GM12891 (cell line): ENCODE measurements at regions not wholly inside any gene's neighbourhood (a gene's known extent, or its start where the extent isn't known, plus 50 kb on each side); places are given as distances from the start of the nearest gene placed in this dataset.

Source experiments
- POLR2A ChIP-seq: IDR thresholded peaks from 2 replicates; pipeline ENCODE4 v1.6.1; 2011; ENCODE audit warnings: low read depth, low read length, control low read depth
- POLR2AphosphoS5 ChIP-seq: IDR thresholded peaks from 2 replicates; pipeline ENCODE4 v1.6.1; 2011; ENCODE audit warnings: low read depth, low read length, control low read depth
- TAF1 ChIP-seq: IDR thresholded peaks from 2 replicates; pipeline ENCODE4 v1.6.1; 2011; ENCODE audit warnings: low read depth, low read length, control low read depth

DNA sequence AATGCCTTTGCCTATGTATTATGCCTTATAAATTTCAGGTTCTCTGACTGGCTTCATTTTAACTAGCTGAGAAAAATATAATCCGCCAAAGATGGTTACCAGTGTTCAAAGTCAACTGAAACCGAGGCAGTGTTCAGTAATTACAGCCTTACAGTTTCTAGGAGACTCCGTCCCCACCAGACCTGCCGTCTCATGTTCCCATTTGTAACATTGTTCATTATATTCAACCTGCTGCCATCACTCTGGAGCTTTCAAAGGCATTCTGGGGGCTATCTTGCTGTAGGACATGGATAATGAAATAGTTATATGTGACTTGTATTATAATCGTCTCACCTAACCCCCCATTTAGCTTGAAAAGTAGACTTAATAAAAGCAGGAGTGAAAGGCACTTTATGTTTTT is 302.5 kb downstream of the RWDD3 start:
- no peak for TF ChIP-seq POLR2AphosphoS5
- no peak for TF ChIP-seq POLR2A
- TF ChIP-seq TAF1, result no peak
